Prostate gland (tissue), 2 donors: ENCODE measurements at regions not wholly inside any gene's neighbourhood (a gene's known extent, or its start where the extent isn't known, plus 50 kb on each side); places are given as distances from the start of the nearest gene placed in this dataset.
"Not testable (repeated sequence)": the region's sequence is repeated elsewhere in the genome, so short reads cannot be mapped to it uniquely, and the experiment has no call there.

Experiments
- DNase-seq: peaks from one replicate; pipeline ENCODE4 v3.0.0-alpha.2; 2019; ENCODE audit warnings: low spot score
- H3K27ac ChIP-seq, 2 donors: fragments of 200-600 bp; sonication (generic); 2 replicates each; pipeline ENCODE4 v1.5.1; 2017 to 2019
- H3K27me3 ChIP-seq: fragments of 200-600 bp; sonication (generic); replicated peaks from 2 replicates; pipeline ENCODE4 v1.5.1; 2019; ENCODE audit not compliant: insufficient read depth
- H3K36me3 ChIP-seq, 2 donors: fragments of 200-600 bp; sonication (generic); 1 replicate in 1 of 2; 2 replicates in 1 of 2; pipeline versions ENCODE4 v1.5.1 to v1.8.1; 2017 to 2019
- H3K4me1 ChIP-seq: fragments of 200-600 bp; sonication (generic); replicated peaks from 2 replicates; pipeline ENCODE4 v1.5.1; 2019
- H3K4me3 ChIP-seq, 2 donors: fragments of 200-600 bp; sonication (generic); 2 replicates each; pipeline ENCODE4 v1.5.1; 2017 to 2019
- H3K9me3 ChIP-seq: fragments of 200-600 bp; sonication (generic); 2 replicates; pipeline ENCODE4 v1.5.1; 2017
- POLR2A ChIP-seq: fragments of 450-650 bp; IDR thresholded peaks from one replicate; pipeline ENCODE4 v1.6.1; 2016; ENCODE audit warnings: antibody characterized with exemption, mild to moderate bottlenecking
- POLR2AphosphoS5 ChIP-seq: sonication (generic); formaldehyde crosslinking; IDR thresholded peaks from one replicate; pipeline ENCODE4 v1.6.1; 2017; ENCODE audit warnings: antibody characterized with exemption
- WGBS: methylation state at CpG from one replicate; pipeline ENCODE4 v1.1.5; 2018; 5-methylcytosine and 5-hydroxymethylcytosine counted together
- intact Hi-C: fragments of 100-400 bp; cut with DNase I; formaldehyde crosslinking; loops from one replicate; pipeline ENCODE4 v1.14.2; 2022
- TF ChIP-seq, protein P1 (sequence below), 4 experiments: fragments of 200-600 bp in 2 of 4; fragments of 450-650 bp in 2 of 4; sonication (generic) in 2 of 4; IDR thresholded peaks; 1 replicate in 3 of 4; 2 replicates in 1 of 4; pipeline ENCODE4 v1.5.1; 2016 to 2019; ENCODE audit warnings: antibody characterized with exemption in 4 of 4, mild to moderate bottlenecking in 2 of 4, moderate library complexity in 2 of 4

DNA sequence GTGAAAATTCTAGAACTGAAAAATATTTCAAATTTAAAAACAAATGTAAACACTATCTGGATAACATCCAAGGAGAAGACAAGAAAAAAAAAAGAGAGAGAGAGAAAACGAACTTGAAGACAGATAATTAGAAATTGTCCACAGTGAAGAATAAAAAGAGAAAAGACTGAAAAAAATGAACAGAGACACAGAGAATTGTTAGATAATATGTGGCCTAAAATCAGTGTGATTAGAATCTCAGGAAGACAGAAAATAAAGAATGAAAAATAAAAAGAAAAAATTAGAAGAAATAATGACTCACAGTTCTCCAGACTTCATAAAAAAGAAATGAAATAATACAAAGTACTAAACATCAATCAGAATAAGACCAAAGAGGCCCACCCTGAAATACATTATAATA, 1209.3 kb downstream of the FSCB start:
- TF ChIP-seq POLR2A = no peak
- TF ChIP-seq POLR2AphosphoS5 = no peak
- TF ChIP-seq, protein P1, sequence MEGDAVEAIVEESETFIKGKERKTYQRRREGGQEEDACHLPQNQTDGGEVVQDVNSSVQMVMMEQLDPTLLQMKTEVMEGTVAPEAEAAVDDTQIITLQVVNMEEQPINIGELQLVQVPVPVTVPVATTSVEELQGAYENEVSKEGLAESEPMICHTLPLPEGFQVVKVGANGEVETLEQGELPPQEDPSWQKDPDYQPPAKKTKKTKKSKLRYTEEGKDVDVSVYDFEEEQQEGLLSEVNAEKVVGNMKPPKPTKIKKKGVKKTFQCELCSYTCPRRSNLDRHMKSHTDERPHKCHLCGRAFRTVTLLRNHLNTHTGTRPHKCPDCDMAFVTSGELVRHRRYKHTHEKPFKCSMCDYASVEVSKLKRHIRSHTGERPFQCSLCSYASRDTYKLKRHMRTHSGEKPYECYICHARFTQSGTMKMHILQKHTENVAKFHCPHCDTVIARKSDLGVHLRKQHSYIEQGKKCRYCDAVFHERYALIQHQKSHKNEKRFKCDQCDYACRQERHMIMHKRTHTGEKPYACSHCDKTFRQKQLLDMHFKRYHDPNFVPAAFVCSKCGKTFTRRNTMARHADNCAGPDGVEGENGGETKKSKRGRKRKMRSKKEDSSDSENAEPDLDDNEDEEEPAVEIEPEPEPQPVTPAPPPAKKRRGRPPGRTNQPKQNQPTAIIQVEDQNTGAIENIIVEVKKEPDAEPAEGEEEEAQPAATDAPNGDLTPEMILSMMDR (IDR thresholded peaks at IDR 0.05) = no peak
- DNase-seq = no peak
- 67% methylated on average over 1 of the region's 1 CpG for WGBS
- Histone ChIP-seq H3K36me3 (no peaks in the 10 kb centered on the region), H3K27me3 (no peaks in the 10 kb centered on the region), H3K27ac (no peak overlapping the region), H3K4me3 (no peak overlapping the region), H3K4me1 (no peaks in the 10 kb centered on the region), H3K9me3 (no peaks in the 10 kb centered on the region)
- intact Hi-C loops = no loop called here

DNA sequence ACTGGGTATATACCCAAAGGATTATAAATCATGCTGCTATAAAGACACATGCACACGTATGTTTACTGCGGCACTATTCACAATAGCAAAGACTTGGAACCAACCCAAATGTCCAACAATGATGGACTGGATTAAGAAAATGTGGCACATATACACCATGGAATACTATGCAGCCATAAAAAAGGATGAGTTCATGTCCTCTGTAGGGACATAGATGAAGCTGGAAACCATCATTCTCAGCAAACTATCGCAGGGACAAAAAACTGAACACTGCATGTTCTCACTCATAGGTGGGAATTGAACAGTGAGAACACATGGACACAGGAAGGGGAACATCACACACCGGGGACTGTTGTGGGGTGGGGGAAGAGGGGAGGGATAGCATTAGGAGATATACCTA, 1211.0 kb downstream of the FSCB start:
- H3K27ac ChIP-seq, DNase-seq, H3K36me3 ChIP-seq, intact Hi-C loops, H3K4me1 ChIP-seq, H3K4me3 ChIP-seq, H3K27me3 ChIP-seq, H3K9me3 ChIP-seq: not testable (repeated sequence)
- WGBS = 98% methylated on average over 2 of the region's 4 CpGs

DNA sequence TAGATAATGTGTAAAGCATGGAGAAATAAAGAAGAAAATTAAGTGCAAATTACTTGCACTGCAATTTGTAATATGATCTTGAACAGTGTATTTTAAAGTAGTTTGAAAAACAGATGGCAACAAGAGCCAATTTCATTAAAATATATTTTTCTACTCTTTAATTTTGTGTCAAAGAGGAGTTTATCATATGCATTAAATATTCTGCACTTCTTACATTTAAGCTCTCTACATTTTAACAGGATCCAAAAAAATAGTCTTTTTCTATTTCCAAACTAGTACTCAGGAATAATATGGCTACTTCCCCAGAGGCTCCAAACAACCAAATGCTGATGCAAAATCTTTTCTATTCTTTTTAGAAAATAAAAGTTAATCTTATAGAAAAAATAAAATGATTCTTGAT, 1221.5 kb downstream of the FSCB start:
- no peak overlapping the region for H3K27ac ChIP-seq
- intact Hi-C loops = no loop called here
- no peaks in the 10 kb centered on the region for H3K9me3 ChIP-seq
- no peaks in the 10 kb centered on the region for H3K36me3 ChIP-seq
- no peak for TF ChIP-seq POLR2A
- no peak for TF ChIP-seq POLR2AphosphoS5
- TF ChIP-seq, protein P1 (IDR thresholded peaks at IDR 0.05) = no peak
- no peaks in the 10 kb centered on the region for H3K27me3 ChIP-seq
- H3K4me1 ChIP-seq = no peaks in the 10 kb centered on the region
- no peak overlapping the region for H3K4me3 ChIP-seq
- DNase-seq = no peak

DNA sequence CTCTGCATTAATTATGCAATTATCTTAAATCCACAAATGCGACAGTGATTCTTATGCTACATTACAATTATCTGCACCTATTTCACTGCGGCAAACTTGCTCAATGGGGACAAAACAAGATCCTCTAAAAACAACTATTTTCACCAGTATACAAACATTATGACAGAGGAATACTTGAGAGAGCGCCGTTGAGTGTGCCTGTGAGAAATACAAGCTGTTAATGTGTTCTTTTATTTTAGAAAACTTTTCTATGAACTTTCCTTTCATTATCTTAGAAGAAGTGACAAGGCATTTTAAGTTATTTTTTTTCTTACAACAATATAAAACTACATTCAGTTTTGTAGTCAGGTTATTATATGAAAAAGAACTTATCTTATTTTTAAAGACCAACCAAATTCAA, 1247.0 kb downstream of the FSCB start:
- TF ChIP-seq POLR2AphosphoS5 (no peak), POLR2A (no peak)
- TF ChIP-seq, protein P1 (IDR thresholded peaks at IDR 0.05) = no peak
- Histone ChIP-seq H3K4me1 (no peaks in the 10 kb centered on the region), H3K27ac (no peak overlapping the region), H3K4me3 (no peak overlapping the region), H3K9me3 (no peaks in the 10 kb centered on the region), H3K27me3 (no peaks in the 10 kb centered on the region), H3K36me3 (no peaks in the 10 kb centered on the region)
- DNase-seq = no peak
- intact Hi-C loops = no loop called here
- 66% methylated on average over 4 of the region's 4 CpGs for WGBS

DNA sequence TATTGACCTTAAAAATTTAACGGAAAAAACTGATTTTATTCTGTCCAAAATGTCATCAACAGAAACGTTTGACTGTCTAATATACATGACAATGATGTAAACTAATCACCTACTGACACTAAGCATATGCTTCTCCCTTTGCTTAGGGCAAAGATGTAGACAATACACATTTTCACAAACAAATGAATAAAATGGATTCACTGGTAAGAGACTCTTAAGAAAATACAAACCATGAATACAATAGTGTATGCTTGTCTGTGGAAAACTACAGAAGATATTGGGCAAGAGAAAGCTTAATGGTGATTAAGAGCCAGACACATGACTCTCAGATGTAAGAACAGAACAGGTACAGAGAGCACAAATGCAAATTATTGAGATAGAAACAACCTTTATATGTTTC, 1248.7 kb downstream of the FSCB start:
- Histone ChIP-seq H3K27ac (no peak overlapping the region), H3K36me3 (no peaks in the 10 kb centered on the region), H3K27me3 (no peaks in the 10 kb centered on the region), H3K9me3 (no peaks in the 10 kb centered on the region), H3K4me1 (no peaks in the 10 kb centered on the region), H3K4me3 (no peak overlapping the region)
- intact Hi-C loops = no loop called here
- WGBS = 79% methylated on average over 2 of the region's 2 CpGs
- no peak for TF ChIP-seq POLR2AphosphoS5
- TF ChIP-seq, protein P1 (IDR thresholded peaks at IDR 0.05) = no peak
- TF ChIP-seq POLR2A = no peak
- DNase-seq = no peak

DNA sequence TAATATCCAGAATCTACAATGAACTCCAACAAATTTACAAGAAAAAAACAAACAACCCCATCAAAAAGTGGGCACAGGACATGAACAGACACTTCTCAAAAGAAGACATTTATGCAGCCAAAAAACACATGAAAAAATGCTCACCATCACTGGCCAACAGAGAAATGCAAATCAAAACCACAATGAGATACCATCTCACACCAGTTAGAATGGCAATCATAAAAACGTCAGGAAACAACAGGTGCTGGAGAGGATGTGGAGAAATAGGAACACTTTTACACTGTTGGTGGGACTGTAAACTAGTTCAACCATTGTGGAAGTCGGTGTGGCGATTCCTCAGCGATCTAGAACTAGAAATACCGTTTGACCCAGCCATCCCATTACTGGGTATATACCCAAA, 1250.1 kb downstream of the FSCB start:
- intact Hi-C loops = not testable (repeated sequence)

More for the DNA sequence above, 1250.1 kb downstream of the FSCB start:
- H3K4me1 ChIP-seq, H3K4me3 ChIP-seq, H3K27me3 ChIP-seq, H3K9me3 ChIP-seq, H3K27ac ChIP-seq, H3K36me3 ChIP-seq, DNase-seq: not testable (repeated sequence)
- 79% methylated on average over 5 of the region's 5 CpGs for WGBS
